Fibroblast of the aortic adventitia (primary cell): ENCODE measurements at regions not wholly inside any gene's neighbourhood (a gene's known extent, or its start where the extent isn't known, plus 50 kb on each side); places are given as distances from the start of the nearest gene placed in this dataset.

ENCODE experiments used
- DNase-seq: peaks from one replicate; pipeline ENCODE4 v3.0.0-alpha.2; 2010; ENCODE audit warnings: low read depth
- H3K4me3 ChIP-seq: 2 replicates; pipeline ENCODE4 v1.5.1; 2011; ENCODE audit warnings: low read depth, mild to moderate bottlenecking, control low read depth, low read length, moderate library complexity
- TF ChIP-seq, protein P1 (sequence below): IDR thresholded peaks from 2 replicates; pipeline ENCODE4 v1.5.1; 2011; ENCODE audit warnings: mild to moderate bottlenecking, low read length, control low read depth, inconsistent platforms; ENCODE audit not compliant: insufficient read depth

DNA sequence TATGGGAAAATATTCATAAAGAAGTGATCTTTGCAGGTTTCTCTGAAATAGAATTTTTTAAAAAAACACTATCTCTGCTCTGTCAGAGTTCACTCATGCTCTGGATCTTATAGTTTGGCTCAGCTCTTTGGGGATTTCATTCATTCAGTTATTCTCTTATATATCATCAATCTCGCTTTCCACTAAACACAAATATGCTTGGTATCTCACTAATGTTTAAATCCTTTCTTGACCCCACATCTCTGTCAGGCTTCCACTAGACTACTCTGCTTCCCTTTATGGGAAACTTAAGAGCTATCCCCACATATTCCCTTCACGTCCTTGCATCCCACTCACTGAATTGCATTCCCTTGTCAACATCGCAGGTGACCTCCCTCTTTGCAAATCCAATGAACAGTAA lies 396.1 kb downstream of the ENC1 start:
- DNase-seq = no peak
- H3K4me3 ChIP-seq = no peak overlapping the region
- TF ChIP-seq, protein P1, sequence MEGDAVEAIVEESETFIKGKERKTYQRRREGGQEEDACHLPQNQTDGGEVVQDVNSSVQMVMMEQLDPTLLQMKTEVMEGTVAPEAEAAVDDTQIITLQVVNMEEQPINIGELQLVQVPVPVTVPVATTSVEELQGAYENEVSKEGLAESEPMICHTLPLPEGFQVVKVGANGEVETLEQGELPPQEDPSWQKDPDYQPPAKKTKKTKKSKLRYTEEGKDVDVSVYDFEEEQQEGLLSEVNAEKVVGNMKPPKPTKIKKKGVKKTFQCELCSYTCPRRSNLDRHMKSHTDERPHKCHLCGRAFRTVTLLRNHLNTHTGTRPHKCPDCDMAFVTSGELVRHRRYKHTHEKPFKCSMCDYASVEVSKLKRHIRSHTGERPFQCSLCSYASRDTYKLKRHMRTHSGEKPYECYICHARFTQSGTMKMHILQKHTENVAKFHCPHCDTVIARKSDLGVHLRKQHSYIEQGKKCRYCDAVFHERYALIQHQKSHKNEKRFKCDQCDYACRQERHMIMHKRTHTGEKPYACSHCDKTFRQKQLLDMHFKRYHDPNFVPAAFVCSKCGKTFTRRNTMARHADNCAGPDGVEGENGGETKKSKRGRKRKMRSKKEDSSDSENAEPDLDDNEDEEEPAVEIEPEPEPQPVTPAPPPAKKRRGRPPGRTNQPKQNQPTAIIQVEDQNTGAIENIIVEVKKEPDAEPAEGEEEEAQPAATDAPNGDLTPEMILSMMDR = no peak

DNA sequence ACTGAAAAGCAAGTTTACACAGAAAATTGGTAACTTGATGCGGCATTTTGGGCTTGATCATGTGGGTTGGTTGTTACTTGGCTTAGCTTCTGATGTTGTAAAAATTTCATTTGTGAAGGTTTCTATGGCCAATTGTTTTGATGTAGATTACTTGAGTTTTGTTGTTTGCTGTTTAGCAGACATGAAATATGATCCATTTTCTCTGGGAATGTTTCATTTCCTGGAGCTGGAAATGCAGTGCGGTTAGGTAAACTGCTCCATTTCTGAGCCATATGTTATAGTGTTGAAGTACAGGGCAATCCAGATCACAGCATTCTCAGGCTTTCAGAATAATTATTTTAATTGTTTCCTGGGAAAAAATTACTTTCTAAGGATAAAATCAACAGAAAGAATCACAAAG lies 396.9 kb downstream of the ENC1 start:
- H3K4me3 ChIP-seq = no peak overlapping the region
- no peak for DNase-seq

DNA sequence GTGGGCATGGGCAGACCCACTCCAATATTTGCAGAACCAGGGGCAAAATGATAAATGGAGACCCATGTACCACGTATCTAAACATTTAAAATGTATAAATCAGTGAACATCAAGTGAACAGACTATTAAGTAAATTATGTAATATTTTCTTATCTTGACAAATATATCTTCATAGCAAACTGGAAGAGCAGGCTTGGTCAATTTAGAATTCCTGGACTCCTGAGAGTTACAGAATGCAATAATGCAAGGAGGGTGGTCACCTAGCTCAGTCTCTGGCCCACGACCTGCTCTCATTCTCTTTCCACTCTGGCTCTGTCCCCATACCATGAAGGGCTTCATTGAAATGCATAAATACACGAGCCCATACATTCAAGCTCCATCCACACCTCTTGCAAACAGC lies 398.0 kb downstream of the ENC1 start:
- TF ChIP-seq, protein P1 = no peak
- H3K4me3 ChIP-seq = no peak overlapping the region
- DNase-seq = no peak

More for the DNA sequence above, 396.9 kb downstream of the ENC1 start:
- TF ChIP-seq, protein P1 = no peak

DNA sequence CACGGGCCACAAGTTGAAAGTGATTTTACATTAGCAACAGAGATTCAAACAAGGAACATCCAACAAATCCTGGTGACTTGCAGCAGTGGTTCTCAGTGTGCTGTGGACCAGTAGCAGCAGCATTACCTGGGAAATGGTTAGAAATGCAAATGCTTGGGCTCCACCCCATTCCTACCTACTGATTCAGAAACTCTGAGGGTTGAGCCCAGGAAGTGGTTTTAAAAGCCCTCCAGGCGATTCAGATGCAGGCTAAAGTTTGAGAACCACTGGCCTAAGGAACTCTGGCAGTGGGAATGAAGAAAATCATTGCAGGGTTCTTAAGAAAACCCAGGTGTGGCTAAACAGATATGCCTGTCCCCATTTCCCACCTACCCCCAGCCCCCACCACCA lies 398.8 kb downstream of the ENC1 start:
- no peak overlapping the region for H3K4me3 ChIP-seq
- DNase-seq = peak; percentile 22
- TF ChIP-seq, protein P1 = no peak

DNA sequence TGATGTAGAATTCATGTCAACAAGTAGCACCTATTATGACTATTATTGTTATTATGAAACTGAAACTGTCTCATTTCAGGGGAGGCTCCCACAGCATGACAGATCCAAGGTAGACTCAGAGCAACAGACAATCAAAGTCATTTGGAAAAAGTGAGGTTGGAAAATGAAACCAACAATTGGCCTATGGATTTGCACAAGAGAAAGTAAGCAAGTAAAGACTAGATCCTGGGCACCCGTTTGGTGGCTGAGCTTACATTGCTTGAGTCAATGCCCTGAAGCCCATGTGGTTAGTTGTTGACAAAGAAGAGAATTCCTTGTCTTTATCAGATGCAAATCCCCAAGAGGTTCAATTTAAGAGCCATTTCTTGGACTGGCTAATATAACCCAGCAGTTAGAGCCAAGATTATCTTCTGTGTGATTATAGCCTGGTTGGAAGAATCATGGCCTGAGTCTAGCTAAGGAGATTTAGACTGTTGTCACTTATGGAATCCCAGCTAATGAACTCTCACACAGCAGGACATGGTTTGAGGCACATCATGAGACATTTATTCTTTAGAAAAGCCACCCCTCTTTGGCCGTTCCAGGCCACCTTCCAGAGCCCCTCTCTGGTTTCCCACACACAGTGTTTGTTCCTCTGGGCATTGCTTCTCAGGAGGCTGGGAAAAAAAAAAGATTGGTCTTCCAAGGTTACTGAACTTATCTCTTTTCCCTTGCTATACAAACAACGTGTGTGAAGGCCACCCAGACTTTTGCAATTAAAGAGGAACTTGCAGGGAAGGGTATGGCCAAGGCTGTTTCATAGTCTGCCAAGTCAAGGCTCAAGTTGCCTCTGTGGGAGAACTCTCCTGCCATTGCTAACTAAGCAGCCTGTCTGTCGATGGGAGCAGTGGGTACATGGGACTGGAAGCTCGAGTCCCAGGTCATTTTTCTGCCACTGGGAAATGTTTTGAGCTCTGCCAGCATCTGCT lies 399.5 kb downstream of the ENC1 start:
- TF ChIP-seq, protein P1 = no peak
- no peak overlapping the region for H3K4me3 ChIP-seq
- DNase-seq = peak; percentile 54

DNA sequence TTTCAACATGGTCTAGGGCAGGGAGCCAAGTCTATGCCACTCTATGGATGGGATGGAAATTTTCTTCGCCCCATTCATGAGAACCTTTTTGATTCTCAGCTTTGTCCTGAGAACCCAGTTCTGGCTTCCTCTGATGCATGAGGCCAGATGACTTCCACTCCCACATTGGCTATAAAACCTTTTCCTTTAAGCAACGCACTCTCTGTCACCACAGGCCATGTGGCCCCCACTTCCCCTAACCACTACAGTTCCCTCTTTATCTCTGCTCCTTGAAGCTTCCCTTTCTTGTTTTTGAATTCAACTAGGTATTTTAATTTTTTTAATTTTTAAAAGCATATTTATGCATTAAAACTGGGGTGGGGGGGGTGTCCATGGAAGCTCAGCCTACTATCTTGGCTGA lies 401.3 kb downstream of the ENC1 start:
- TF ChIP-seq, protein P1 = no peak
- DNase-seq = no peak
- no peak overlapping the region for H3K4me3 ChIP-seq
